ENCODE measurements at regions not wholly inside any gene's neighbourhood (a gene's known extent, or its start where the extent isn't known, plus 50 kb on each side); places are given as distances from the start of the nearest gene placed in this dataset.

- no peaks in the 10 kb centered on the region for H3K9me3 Mint-ChIP-seq (ENCODE audit: low read depth, unreplicated experiment)
- CTCF ChIA-PET, result interaction anchor here (0.6 to 0.7 kb wide), 2 partner anchors 423 to 527 kb away, joined by 3 read pairs; no protein-coding TSS in a partner anchor
- H3K4me1 Mint-ChIP-seq (ENCODE audit: low read depth, unreplicated experiment), result no peaks in the 10 kb centered on the region
- no peak for TF ChIP-seq CTCF (IDR thresholded peaks at IDR 0.05; ENCODE audit: unreplicated experiment)
- no peak overlapping the region for H3K4me3 Mint-ChIP-seq (ENCODE audit: low read depth, unreplicated experiment)
- peaks cover 33% of the 10 kb centered on the region for H3K27me3 Mint-ChIP-seq (ENCODE audit: unreplicated experiment)
- no peaks in the 10 kb centered on the region for H3K36me3 Mint-ChIP-seq (ENCODE audit: insufficient read depth, unreplicated experiment)
- intact Hi-C loops (cut with micrococcal nuclease; ENCODE audit: unreplicated experiment), result no loop called here
- peak; percentile 24 for DNase-seq
- no peak overlapping the region for H3K27ac Mint-ChIP-seq (ENCODE audit: unreplicated experiment)
- no TSS peak for BruUV-seq (replicated peaks)
These were observed 71.3 kb upstream of the ACKR3 start for GRCh38 chr2:236498369-236498768.

- no TSS peak for BruUV-seq (replicated peaks)
- H3K36me3 Mint-ChIP-seq (ENCODE audit: insufficient read depth, unreplicated experiment), result no peaks in the 10 kb centered on the region
- DNase-seq, result no peak
- H3K4me1 Mint-ChIP-seq (ENCODE audit: low read depth, unreplicated experiment), result no peaks in the 10 kb centered on the region
- H3K27me3 Mint-ChIP-seq (ENCODE audit: unreplicated experiment), result peaks cover 46% of the 10 kb centered on the region
- H3K4me3 Mint-ChIP-seq (ENCODE audit: low read depth, unreplicated experiment), result no peak overlapping the region
- intact Hi-C loops (cut with micrococcal nuclease; ENCODE audit: unreplicated experiment), result no loop called here
- H3K9me3 Mint-ChIP-seq (ENCODE audit: low read depth, unreplicated experiment), result no peaks in the 10 kb centered on the region
- TF ChIP-seq CTCF (IDR thresholded peaks at IDR 0.05; ENCODE audit: unreplicated experiment), result no peak
- CTCF ChIA-PET, result no interaction called here
- no peak overlapping the region for H3K27ac Mint-ChIP-seq (ENCODE audit: unreplicated experiment)
These were observed 69.7 kb upstream of the ACKR3 start for GRCh38 chr2:236499691-236500578.

GRCh38 chr2:236501026-236501425 lies 68.6 kb upstream of the ACKR3 start:
- Mint-ChIP-seq H3K27me3 (ENCODE audit: unreplicated experiment) (peaks cover 52% of the 10 kb centered on the region), H3K4me3 (ENCODE audit: low read depth, unreplicated experiment) (no peak overlapping the region), H3K4me1 (ENCODE audit: low read depth, unreplicated experiment) (no peaks in the 10 kb centered on the region), H3K9me3 (ENCODE audit: low read depth, unreplicated experiment) (peaks cover 6% of the 10 kb centered on the region), H3K27ac (ENCODE audit: unreplicated experiment) (no peak overlapping the region), H3K36me3 (ENCODE audit: insufficient read depth, unreplicated experiment) (no peaks in the 10 kb centered on the region)
- BruUV-seq (replicated peaks), result no TSS peak
- no peak for TF ChIP-seq CTCF (IDR thresholded peaks at IDR 0.05; ENCODE audit: unreplicated experiment)
- CTCF ChIA-PET, result interaction anchor here (1.8 kb wide), 1 partner anchor 11 kb away, joined by 4 read pairs; no protein-coding TSS in a partner anchor
- intact Hi-C loops (cut with micrococcal nuclease; ENCODE audit: unreplicated experiment), result no loop called here
- no peak for DNase-seq

- CTCF ChIA-PET, result interaction anchor here (1.8 kb wide), 1 partner anchor 11 kb away, joined by 4 read pairs; no protein-coding TSS in a partner anchor
- no peak for TF ChIP-seq CTCF (IDR thresholded peaks at IDR 0.05; ENCODE audit: unreplicated experiment)
- BruUV-seq (replicated peaks), result no TSS peak
- H3K36me3 Mint-ChIP-seq (ENCODE audit: insufficient read depth, unreplicated experiment), result no peaks in the 10 kb centered on the region
- H3K4me3 Mint-ChIP-seq (ENCODE audit: low read depth, unreplicated experiment), result no peak overlapping the region
- no peaks in the 10 kb centered on the region for H3K4me1 Mint-ChIP-seq (ENCODE audit: low read depth, unreplicated experiment)
- DNase-seq, result no peak
- peaks cover 6% of the 10 kb centered on the region for H3K9me3 Mint-ChIP-seq (ENCODE audit: low read depth, unreplicated experiment)
- intact Hi-C loops (cut with micrococcal nuclease; ENCODE audit: unreplicated experiment), result no loop called here
- H3K27ac Mint-ChIP-seq (ENCODE audit: unreplicated experiment), result no peak overlapping the region
- peaks cover 52% of the 10 kb centered on the region for H3K27me3 Mint-ChIP-seq (ENCODE audit: unreplicated experiment)
These were observed 68.1 kb upstream of the ACKR3 start for GRCh38 chr2:236501531-236501930.

Data from Calu3 (cell line).